Keratinocyte (primary cell): ENCODE measurements at regions not wholly inside any gene's neighbourhood (a gene's known extent, or its start where the extent isn't known, plus 50 kb on each side); places are given as distances from the start of the nearest gene placed in this dataset.

ENCODE experiments used
- DNase-seq: peaks from one replicate; pipeline ENCODE4 v3.0.0-alpha.2; 2011; ENCODE audit warnings: low read depth, missing footprints, low spot score
- FAIRE-seq: peaks from 2 replicates; lab custom pipeline; 2011; peaks lifted over from hg19 to GRCh38; lab: Jason Lieb, UNC
- H2AFZ ChIP-seq: 2 replicates; pipeline ENCODE4 v1.6.0; 2012; ENCODE audit warnings: low read length, control low read depth, inconsistent platforms; ENCODE audit not compliant: control insufficient read depth
- H3K27ac ChIP-seq: 2 replicates; pipeline ENCODE4 v1.5.1; 2011; ENCODE audit warnings: low read length; ENCODE audit not compliant: control insufficient read depth, insufficient read depth
- H3K27me3 ChIP-seq: 3 replicates; pipeline ENCODE4 v1.6.0; 2011; ENCODE audit warnings: low read length; ENCODE audit not compliant: control insufficient read depth, insufficient read depth; ENCODE audit errors: extremely low read depth
- H3K36me3 ChIP-seq, 2 experiments: 2 replicates in 1 of 2; 3 replicates in 1 of 2; pipeline ENCODE4 v1.5.1; 2011; ENCODE audit warnings: low read length in 2 of 2, mild to moderate bottlenecking in 1 of 2; ENCODE audit not compliant: control insufficient read depth in 2 of 2, insufficient read depth in 2 of 2; ENCODE audit errors: extremely low read depth in 1 of 2
- H3K4me1 ChIP-seq: 3 replicates; pipeline ENCODE4 v1.5.1; 2011; ENCODE audit warnings: low read length; ENCODE audit not compliant: control insufficient read depth, insufficient read depth; ENCODE audit errors: extremely low read depth
- H3K4me2 ChIP-seq: 3 replicates; pipeline ENCODE4 v1.6.0; 2011; ENCODE audit warnings: low read depth, low read length; ENCODE audit not compliant: control insufficient read depth, insufficient read depth; ENCODE audit errors: extremely low read depth
- H3K4me3 ChIP-seq, 3 experiments: fragments of 200-600 bp in 1 of 3; sonication (generic) in 1 of 3; 2 replicates in 2 of 3; 3 replicates in 1 of 3; pipeline ENCODE4 v1.5.1; 2011 to 2016; ENCODE audit warnings: low read length in 3 of 3, mild to moderate bottlenecking in 3 of 3, control low read depth in 2 of 3, inconsistent platforms in 1 of 3, low read depth in 1 of 3, mixed read lengths in 1 of 3, mixed run types in 1 of 3, moderate library complexity in 1 of 3; ENCODE audit not compliant: control insufficient read depth in 2 of 3, insufficient read depth in 2 of 3; ENCODE audit errors: extremely low read depth in 1 of 3
- H3K79me2 ChIP-seq: 2 replicates; pipeline ENCODE4 v1.6.0; 2012; ENCODE audit warnings: low read length; ENCODE audit not compliant: control insufficient read depth, insufficient read depth
- H3K9ac ChIP-seq: 3 replicates; pipeline ENCODE4 v1.6.0; 2011; ENCODE audit warnings: low read length; ENCODE audit not compliant: control insufficient read depth, insufficient read depth; ENCODE audit errors: extremely low read depth
- H3K9me1 ChIP-seq: 3 replicates; pipeline ENCODE4 v1.6.0; 2011; ENCODE audit warnings: low read length; ENCODE audit not compliant: control insufficient read depth, insufficient read depth; ENCODE audit errors: extremely low read depth
- H3K9me3 ChIP-seq: 2 replicates; pipeline ENCODE4 v1.5.1; 2012; ENCODE audit warnings: low read depth, low read length; ENCODE audit not compliant: control insufficient read depth
- H4K20me1 ChIP-seq: 3 replicates; pipeline ENCODE4 v1.6.0; 2011; ENCODE audit warnings: low read length; ENCODE audit not compliant: control insufficient read depth, insufficient read depth; ENCODE audit errors: extremely low read depth
- CTCF ChIP-seq, 3 experiments: IDR thresholded peaks in 1 of 3; conservative IDR thresholded peaks in 1 of 3; optimal IDR thresholded peaks in 1 of 3; 2 replicates in 2 of 3; 3 replicates in 1 of 3; pipeline versions ENCODE3 to v1.5.1; 2011; ENCODE audit warnings: low read length in 3 of 3, mild to moderate bottlenecking in 3 of 3, moderate library complexity in 2 of 3, control low read depth in 1 of 3, inconsistent platforms in 1 of 3; ENCODE audit not compliant: insufficient read depth in 2 of 3; ENCODE audit errors: extremely low read depth in 1 of 3
- EZH2 ChIP-seq: IDR thresholded peaks from one replicate; pipeline ENCODE4 v1.6.1; 2012; ENCODE audit warnings: inconsistent platforms, mild to moderate bottlenecking, low read length, moderate library complexity
- dilution Hi-C: fragments of 300-500 bp; cut with MboI; formaldehyde crosslinking; loops from one replicate; pipeline ENCODE4 v1.7.0; 2020; ENCODE audit warnings: low sequenced_read_pairs; ENCODE audit not compliant: extremely low pct_ligation_motif_present

- dilution Hi-C loops = no loop called here
- no peak overlapping the region for H3K9ac ChIP-seq
Measured at GRCh38 chr3:21938267-21938681, 187.3 kb upstream of the ZNF385D start.

GRCh38 chr3:21942328-21942727 is 191.3 kb upstream of the ZNF385D start:
- DNase-seq (no peak), FAIRE-seq (no peak)
- Histone ChIP-seq H4K20me1 (no peaks in the 10 kb centered on the region), H3K27ac (no peak overlapping the region), H2AFZ (no peak overlapping the region), H3K79me2 (no peaks in the 10 kb centered on the region), H3K4me2 (no peak overlapping the region), H3K9me1 (no peaks in the 10 kb centered on the region), H3K27me3 (no peaks in the 10 kb centered on the region), H3K4me1 (no peaks in the 10 kb centered on the region), H3K9ac (no peak overlapping the region), H3K4me3 (no peak overlapping the region), H3K36me3 (no peaks in the 10 kb centered on the region), H3K9me3 (no peaks in the 10 kb centered on the region)
- dilution Hi-C loops = no loop called here
- TF ChIP-seq EZH2 = no peak
- TF ChIP-seq CTCF (optimal IDR thresholded peaks at IDR 0.05 in 1 of 3, IDR thresholded peaks at IDR 0.05 in 1 of 3, conservative IDR thresholded peaks at IDR 0.05 in 1 of 3; ENCODE audit: extremely low read depth in 1 of 3, insufficient read depth in 2 of 3, low read length in 3 of 3) = no peak

More at GRCh38 chr3:21938267-21938681, 187.3 kb upstream of the ZNF385D start:
- TF ChIP-seq CTCF (optimal IDR thresholded peaks at IDR 0.05 in 1 of 3, IDR thresholded peaks at IDR 0.05 in 1 of 3, conservative IDR thresholded peaks at IDR 0.05 in 1 of 3; ENCODE audit: extremely low read depth in 1 of 3, insufficient read depth in 2 of 3, low read length in 3 of 3) = no peak
- no peak for TF ChIP-seq EZH2
- no peak overlapping the region for H3K4me2 ChIP-seq
- H3K4me3 ChIP-seq = no peak overlapping the region
- H3K27me3 ChIP-seq = no peaks in the 10 kb centered on the region
- H3K27ac ChIP-seq = no peak overlapping the region
- no peak for DNase-seq
- H3K79me2 ChIP-seq = no peaks in the 10 kb centered on the region
- H3K9me1 ChIP-seq = no peaks in the 10 kb centered on the region
- FAIRE-seq = no peak
- H4K20me1 ChIP-seq = no peaks in the 10 kb centered on the region
- no peak overlapping the region for H2AFZ ChIP-seq
- H3K4me1 ChIP-seq = no peaks in the 10 kb centered on the region
- no peaks in the 10 kb centered on the region for H3K9me3 ChIP-seq
- H3K36me3 ChIP-seq = no peaks in the 10 kb centered on the region
